ENCODE measurements at regions not wholly inside any gene's neighbourhood (a gene's known extent, or its start where the extent isn't known, plus 50 kb on each side); places are given as distances from the start of the nearest gene placed in this dataset.

GRCh38 chr2:108074946-108075345 lies 88.6 kb downstream of the SLC5A7 start:
- no peaks in the 10 kb centered on the region for H3K36me3 ChIP-seq (replicated peaks in 1 of 2; ENCODE audit: control insufficient read depth in 2 of 2, insufficient read depth in 2 of 2, low read length in 2 of 2)
- no peak overlapping the region for H2BK5ac ChIP-seq (ENCODE audit: low read length)
- no peak overlapping the region for H2AK5ac ChIP-seq (ENCODE audit: low read depth, low read length)
- H2AFZ ChIP-seq (ENCODE audit: low read length) = no peak overlapping the region
- no peak overlapping the region for H3K18ac ChIP-seq (ENCODE audit: low read length)
- no peak overlapping the region for H3K9ac ChIP-seq (ENCODE audit: low read depth, low read length, poor library complexity)
- H3K27me3 ChIP-seq (ENCODE audit: control insufficient read depth in 3 of 3, insufficient read depth in 3 of 3, low read depth in 1 of 3, low read length in 3 of 3) = no peaks in the 10 kb centered on the region
- no peak for DNase-seq (ENCODE audit: low spot score)
- H3K4me3 ChIP-seq (ENCODE audit: low read length in 2 of 2) = no peak overlapping the region
- no peak overlapping the region for H2BK12ac ChIP-seq (ENCODE audit: low read length)
- no CpG with 5 or more reads among the region's 5 CpGs for WGBS, 2 donors (ENCODE audit: extremely low coverage in 2 of 2, insufficient read length in 2 of 2, insufficient replicate concordance in 1 of 2)
- H3K14ac ChIP-seq (ENCODE audit: low read length) = no peak overlapping the region
- H3K9me3 ChIP-seq (replicated peaks in 1 of 2; ENCODE audit: control insufficient read depth in 2 of 2, insufficient read depth in 1 of 2, low read depth in 1 of 2, low read length in 2 of 2) = no peaks in the 10 kb centered on the region
- H3K4me1 ChIP-seq (ENCODE audit: control insufficient read depth in 2 of 2, insufficient read depth in 1 of 2, low read depth in 1 of 2, low read length in 2 of 2) = no peaks in the 10 kb centered on the region
- no peak overlapping the region for H2BK120ac ChIP-seq (ENCODE audit: low read depth, low read length)
- H2BK15ac ChIP-seq (ENCODE audit: low read length) = no peak overlapping the region
- H3K79me1 ChIP-seq (ENCODE audit: low read depth, low read length) = no peaks in the 10 kb centered on the region
- H3K27ac ChIP-seq (replicated peaks; ENCODE audit: low read length) = no peak overlapping the region
- H4K91ac ChIP-seq (ENCODE audit: low read depth, low read length, poor library complexity) = no peak overlapping the region
- H4K8ac ChIP-seq (ENCODE audit: low read depth, low read length) = no peak overlapping the region
- H3K23ac ChIP-seq (ENCODE audit: low read depth, low read length, poor library complexity) = no peak overlapping the region
- H3K4me2 ChIP-seq (ENCODE audit: insufficient read depth, low read length, poor library complexity, severe bottlenecking) = no peak overlapping the region
- no peak overlapping the region for H3K4ac ChIP-seq (ENCODE audit: low read length)

GRCh38 chr2:108076527-108076926 lies 90.2 kb downstream of the SLC5A7 start:
- no peak for DNase-seq (ENCODE audit: low spot score)
- H4K91ac ChIP-seq (ENCODE audit: low read depth, low read length, poor library complexity) = no peak overlapping the region
- H2AFZ ChIP-seq (ENCODE audit: low read length) = no peak overlapping the region
- H2BK5ac ChIP-seq (ENCODE audit: low read length) = no peak overlapping the region
- H3K14ac ChIP-seq (ENCODE audit: low read length) = no peak overlapping the region
- H2BK12ac ChIP-seq (ENCODE audit: low read length) = no peak overlapping the region
- no CpG with 5 or more reads among the region's 5 CpGs for WGBS, 2 donors (ENCODE audit: extremely low coverage in 2 of 2, insufficient read length in 2 of 2, insufficient replicate concordance in 1 of 2)
- H3K36me3 ChIP-seq (replicated peaks in 1 of 2; ENCODE audit: control insufficient read depth in 2 of 2, insufficient read depth in 2 of 2, low read length in 2 of 2) = no peaks in the 10 kb centered on the region
- H3K27me3 ChIP-seq (ENCODE audit: control insufficient read depth in 3 of 3, insufficient read depth in 3 of 3, low read depth in 1 of 3, low read length in 3 of 3) = no peaks in the 10 kb centered on the region
- no peak overlapping the region for H3K4me2 ChIP-seq (ENCODE audit: insufficient read depth, low read length, poor library complexity, severe bottlenecking)
- H3K9me3 ChIP-seq (replicated peaks in 1 of 2; ENCODE audit: control insufficient read depth in 2 of 2, insufficient read depth in 1 of 2, low read depth in 1 of 2, low read length in 2 of 2) = no peaks in the 10 kb centered on the region
- no peak overlapping the region for H3K18ac ChIP-seq (ENCODE audit: low read length)
- no peaks in the 10 kb centered on the region for H3K79me1 ChIP-seq (ENCODE audit: low read depth, low read length)
- H3K27ac ChIP-seq (replicated peaks; ENCODE audit: low read length) = no peak overlapping the region
- H3K4me3 ChIP-seq (ENCODE audit: low read length in 2 of 2) = no peak overlapping the region
- no peak overlapping the region for H2BK15ac ChIP-seq (ENCODE audit: low read length)
- no peak overlapping the region for H2BK120ac ChIP-seq (ENCODE audit: low read depth, low read length)
- H3K4ac ChIP-seq (ENCODE audit: low read length) = no peak overlapping the region
- no peak overlapping the region for H3K23ac ChIP-seq (ENCODE audit: low read depth, low read length, poor library complexity)
- no peak overlapping the region for H3K9ac ChIP-seq (ENCODE audit: low read depth, low read length, poor library complexity)
- H4K8ac ChIP-seq (ENCODE audit: low read depth, low read length) = no peak overlapping the region
- H2AK5ac ChIP-seq (ENCODE audit: low read depth, low read length) = no peak overlapping the region
- H3K4me1 ChIP-seq (ENCODE audit: control insufficient read depth in 2 of 2, insufficient read depth in 1 of 2, low read depth in 1 of 2, low read length in 2 of 2) = no peaks in the 10 kb centered on the region

DNA sequence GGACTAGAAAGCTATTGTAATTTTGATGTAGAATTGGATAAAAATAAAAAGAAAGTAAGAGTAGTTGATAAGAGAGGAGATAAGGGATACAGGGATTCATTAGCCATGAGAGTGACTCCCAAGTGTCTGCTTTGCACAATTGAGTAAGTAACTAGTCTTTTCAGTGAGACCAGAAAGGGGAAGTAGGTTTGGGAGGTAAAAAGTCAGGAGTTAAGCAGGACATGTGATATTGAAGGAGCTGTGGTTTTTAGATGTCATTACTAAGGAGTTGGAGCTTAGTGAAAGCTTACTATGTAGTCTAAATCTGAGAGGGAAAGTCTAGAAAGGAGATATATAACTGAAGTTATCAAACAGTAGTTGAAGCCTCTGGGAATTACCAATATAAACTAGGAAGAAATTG lies 93.4 kb downstream of the SLC5A7 start:
- Histone ChIP-seq H3K79me1 (ENCODE audit: low read depth, low read length) (no peaks in the 10 kb centered on the region), H3K4me2 (ENCODE audit: insufficient read depth, low read length, poor library complexity, severe bottlenecking) (no peak overlapping the region), H3K23ac (ENCODE audit: low read depth, low read length, poor library complexity) (no peak overlapping the region), H4K8ac (ENCODE audit: low read depth, low read length) (no peak overlapping the region), H3K4ac (ENCODE audit: low read length) (no peak overlapping the region), H3K18ac (ENCODE audit: low read length) (no peak overlapping the region), H3K36me3 (replicated peaks in 1 of 2; ENCODE audit: control insufficient read depth in 2 of 2, insufficient read depth in 2 of 2, low read length in 2 of 2) (no peaks in the 10 kb centered on the region), H2BK12ac (ENCODE audit: low read length) (no peak overlapping the region), H3K4me3 (ENCODE audit: low read length in 2 of 2) (no peak overlapping the region), H2BK15ac (ENCODE audit: low read length) (no peak overlapping the region), H3K9me3 (replicated peaks in 1 of 2; ENCODE audit: control insufficient read depth in 2 of 2, insufficient read depth in 1 of 2, low read depth in 1 of 2, low read length in 2 of 2) (no peaks in the 10 kb centered on the region), H3K9ac (ENCODE audit: low read depth, low read length, poor library complexity) (no peak overlapping the region), H3K27me3 (ENCODE audit: control insufficient read depth in 3 of 3, insufficient read depth in 3 of 3, low read depth in 1 of 3, low read length in 3 of 3) (no peaks in the 10 kb centered on the region), H3K4me1 (ENCODE audit: control insufficient read depth in 2 of 2, insufficient read depth in 1 of 2, low read depth in 1 of 2, low read length in 2 of 2) (no peaks in the 10 kb centered on the region), H2BK120ac (ENCODE audit: low read depth, low read length) (no peak overlapping the region), H4K91ac (ENCODE audit: low read depth, low read length, poor library complexity) (no peak overlapping the region), H2BK5ac (ENCODE audit: low read length) (no peak overlapping the region), H2AFZ (ENCODE audit: low read length) (no peak overlapping the region), H3K27ac (replicated peaks; ENCODE audit: low read length) (no peak overlapping the region), H3K14ac (ENCODE audit: low read length) (no peak overlapping the region), H2AK5ac (ENCODE audit: low read depth, low read length) (no peak overlapping the region)
- no peak for DNase-seq (ENCODE audit: low spot score)

DNA sequence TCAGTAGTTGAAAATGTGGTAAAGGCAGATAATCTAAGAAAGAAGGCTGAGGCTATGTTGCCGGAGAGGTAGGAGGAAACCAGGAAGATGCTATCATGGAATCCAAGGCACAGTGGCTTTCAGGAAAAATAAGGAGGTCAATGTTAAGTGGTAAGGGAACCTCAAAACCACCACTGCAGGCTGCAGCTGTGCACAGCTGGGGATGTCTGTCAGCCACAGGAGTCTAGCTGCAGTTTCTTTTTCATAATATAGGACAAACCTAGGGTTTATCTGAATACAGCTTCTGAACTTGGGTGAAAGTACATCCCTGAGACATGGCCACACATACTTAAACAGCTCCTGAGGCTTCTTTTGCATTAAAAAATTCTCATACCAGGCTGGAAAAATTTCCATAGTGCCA lies 93.9 kb downstream of the SLC5A7 start:
- Histone ChIP-seq H3K4me1 (ENCODE audit: control insufficient read depth in 2 of 2, insufficient read depth in 1 of 2, low read depth in 1 of 2, low read length in 2 of 2) (no peaks in the 10 kb centered on the region), H2AK5ac (ENCODE audit: low read depth, low read length) (no peak overlapping the region), H3K4me2 (ENCODE audit: insufficient read depth, low read length, poor library complexity, severe bottlenecking) (no peak overlapping the region), H3K23ac (ENCODE audit: low read depth, low read length, poor library complexity) (no peak overlapping the region), H3K27me3 (ENCODE audit: control insufficient read depth in 3 of 3, insufficient read depth in 3 of 3, low read depth in 1 of 3, low read length in 3 of 3) (no peaks in the 10 kb centered on the region), H2BK5ac (ENCODE audit: low read length) (no peak overlapping the region), H3K79me1 (ENCODE audit: low read depth, low read length) (no peaks in the 10 kb centered on the region), H3K9ac (ENCODE audit: low read depth, low read length, poor library complexity) (no peak overlapping the region), H3K4me3 (ENCODE audit: low read length in 2 of 2) (no peak overlapping the region), H3K14ac (ENCODE audit: low read length) (no peak overlapping the region), H3K18ac (ENCODE audit: low read length) (no peak overlapping the region), H2BK15ac (ENCODE audit: low read length) (no peak overlapping the region), H2BK12ac (ENCODE audit: low read length) (no peak overlapping the region), H2AFZ (ENCODE audit: low read length) (no peak overlapping the region), H3K4ac (ENCODE audit: low read length) (no peak overlapping the region), H3K9me3 (replicated peaks in 1 of 2; ENCODE audit: control insufficient read depth in 2 of 2, insufficient read depth in 1 of 2, low read depth in 1 of 2, low read length in 2 of 2) (no peaks in the 10 kb centered on the region), H2BK120ac (ENCODE audit: low read depth, low read length) (no peak overlapping the region), H4K91ac (ENCODE audit: low read depth, low read length, poor library complexity) (no peak overlapping the region), H3K27ac (replicated peaks; ENCODE audit: low read length) (no peak overlapping the region), H3K36me3 (replicated peaks in 1 of 2; ENCODE audit: control insufficient read depth in 2 of 2, insufficient read depth in 2 of 2, low read length in 2 of 2) (no peaks in the 10 kb centered on the region), H4K8ac (ENCODE audit: low read depth, low read length) (no peak overlapping the region)
- no peak for DNase-seq (ENCODE audit: low spot score)
- WGBS, 2 donors (ENCODE audit: extremely low coverage in 2 of 2, insufficient read length in 2 of 2, insufficient replicate concordance in 1 of 2) = no CpG with 5 or more reads among the region's 1 CpG
